CD4-positive, CD25-positive, alpha-beta regulatory T cell (primary cell): ENCODE measurements at regions not wholly inside any gene's neighbourhood (a gene's known extent, or its start where the extent isn't known, plus 50 kb on each side); places are given as distances from the start of the nearest gene placed in this dataset.

Source experiments
- ATAC-seq, 2 donors: fragments of 150-1000 bp; cut with Tn5 transposase; one replicate each; pipeline ENCODE4 v1.10.0; 2021; ENCODE audit warnings: low read depth in 2 of 2, moderate number of reproducible peaks in 2 of 2, moderate library complexity in 1 of 2
- DNase-seq, 3 donors: peaks; one replicate each; pipeline versions ENCODE4 v3.0.0 to v3.0.0-alpha.2; 2012 to 2022; ENCODE audit warnings: mixed read lengths in 1 of 3
- H3K27ac ChIP-seq: one replicate; pipeline ENCODE4 v1.7.0; 2013; ENCODE audit warnings: mild to moderate bottlenecking, low read length; ENCODE audit not compliant: insufficient read depth, poor library complexity, severe bottlenecking
- H3K27me3 ChIP-seq: one replicate; pipeline ENCODE4 v1.7.0; 2013; ENCODE audit warnings: low read length; ENCODE audit not compliant: control insufficient read depth, insufficient read depth
- H3K36me3 ChIP-seq: one replicate; pipeline ENCODE4 v1.7.0; 2013; ENCODE audit warnings: mild to moderate bottlenecking, low read length, moderate library complexity; ENCODE audit not compliant: control insufficient read depth, insufficient read depth
- H3K4me1 ChIP-seq: 2 replicates; pipeline ENCODE4 v1.7.0; 2013; ENCODE audit warnings: mild to moderate bottlenecking, low read length; ENCODE audit not compliant: insufficient read depth, control insufficient read depth, poor library complexity, severe bottlenecking
- H3K4me3 ChIP-seq: one replicate; pipeline ENCODE4 v1.7.0; 2013; ENCODE audit warnings: low read depth, mild to moderate bottlenecking, low read length, moderate library complexity
- H3K9me3 ChIP-seq, 2 experiments: 1 replicate in 1 of 2; 2 replicates in 1 of 2; pipeline ENCODE4 v1.7.0; 2013; ENCODE audit warnings: low read length in 2 of 2, mild to moderate bottlenecking in 1 of 2, moderate library complexity in 1 of 2; ENCODE audit not compliant: control insufficient read depth in 2 of 2
- H3K27ac Mint-ChIP-seq, 3 donors: one replicate each; pipeline ENCODE4 v1.8.0; 2020 to 2022; ENCODE audit warnings: mild to moderate bottlenecking in 3 of 3, mixed read lengths in 3 of 3, moderate library complexity in 2 of 3
- H3K27me3 Mint-ChIP-seq: one replicate; pipeline ENCODE4 v1.8.0; 2022; ENCODE audit warnings: mild to moderate bottlenecking, mixed read lengths
- H3K36me3 Mint-ChIP-seq: one replicate; pipeline ENCODE4 v1.8.0; 2020; ENCODE audit warnings: mixed read lengths
- H3K4me1 Mint-ChIP-seq, 4 donors: one replicate each; pipeline ENCODE4 v1.8.0; 2020 to 2022; ENCODE audit warnings: mixed read lengths in 4 of 4, mild to moderate bottlenecking in 1 of 4
- H3K4me3 Mint-ChIP-seq, 4 donors: one replicate each; pipeline ENCODE4 v1.8.0; 2020 to 2022; ENCODE audit warnings: mild to moderate bottlenecking in 4 of 4, mixed read lengths in 4 of 4, moderate library complexity in 3 of 4
- H3K9me3 Mint-ChIP-seq, 7 donors: one replicate each; pipeline ENCODE4 v1.8.0; 2020 to 2022; ENCODE audit warnings: mixed read lengths in 7 of 7, mild to moderate bottlenecking in 3 of 7, moderate library complexity in 2 of 7

DNA sequence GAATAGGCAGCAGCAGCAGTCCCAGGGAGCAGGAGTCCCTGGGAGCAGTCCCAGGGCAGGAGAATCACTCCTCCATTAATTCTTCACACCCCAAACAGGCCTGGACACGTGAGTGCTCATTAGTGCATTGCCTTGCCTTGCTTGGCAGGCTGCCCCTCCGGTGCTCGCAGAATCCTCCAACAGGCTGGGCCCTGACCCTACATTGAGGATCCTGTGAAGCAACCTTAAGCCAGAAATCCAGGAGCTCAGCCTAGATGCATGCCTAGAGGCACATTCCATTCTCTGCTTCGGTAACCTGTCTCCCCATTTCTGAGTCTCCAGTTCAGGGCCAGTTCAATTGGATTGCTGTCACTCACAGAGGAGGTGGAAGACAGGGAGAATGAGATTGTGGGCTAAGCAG lies 97.4 kb upstream of the LRATD1 start:
- Histone ChIP-seq H3K4me3 (no peak overlapping the region), H3K27ac (no peak overlapping the region), H3K9me3 (no peaks in the 10 kb centered on the region), H3K27me3 (no peaks in the 10 kb centered on the region), H3K4me1 (no peaks in the 10 kb centered on the region), H3K36me3 (no peaks in the 10 kb centered on the region)
- no peaks in the 10 kb centered on the region for H3K4me1 Mint-ChIP-seq
- H3K9me3 Mint-ChIP-seq, result peaks cover 0 to 9% (median 0%) of the 10 kb centered on the region in 7 donors
- DNase-seq (no peak), ATAC-seq (no peak)
- H3K36me3 Mint-ChIP-seq, result no peaks in the 10 kb centered on the region
- H3K27ac Mint-ChIP-seq, result no peak overlapping the region
- H3K4me3 Mint-ChIP-seq, result no peak overlapping the region
- no peaks in the 10 kb centered on the region for H3K27me3 Mint-ChIP-seq

DNA sequence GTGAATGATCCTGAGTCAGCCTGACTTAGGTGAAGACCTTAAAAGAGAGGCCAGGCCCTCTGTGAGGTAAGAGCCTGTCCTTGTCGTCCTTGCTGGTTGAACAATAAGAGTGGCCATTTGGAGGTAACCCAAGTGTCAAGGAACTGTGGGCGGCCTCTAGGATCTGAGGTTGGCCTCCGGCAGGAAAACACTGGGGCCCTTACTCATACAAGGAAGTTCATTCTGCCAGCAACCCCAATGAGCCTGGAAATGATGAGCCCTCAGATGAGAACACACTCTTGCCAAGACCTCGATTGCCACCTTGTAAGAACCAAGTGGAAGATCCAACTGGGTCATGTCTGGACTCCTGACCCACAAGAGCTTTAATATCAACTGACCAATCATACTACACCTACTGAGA lies 95.5 kb upstream of the LRATD1 start:
- H3K36me3 Mint-ChIP-seq, result no peaks in the 10 kb centered on the region
- no peak overlapping the region for H3K4me3 ChIP-seq
- no peak overlapping the region for H3K27ac ChIP-seq
- no peak overlapping the region for H3K27ac Mint-ChIP-seq
- H3K4me1 ChIP-seq, result no peaks in the 10 kb centered on the region
- DNase-seq (no peak), ATAC-seq (no peak)
- peaks cover 0 to 9% (median 0%) of the 10 kb centered on the region in 7 donors for H3K9me3 Mint-ChIP-seq
- H3K4me1 Mint-ChIP-seq, result no peaks in the 10 kb centered on the region
- no peaks in the 10 kb centered on the region for H3K27me3 ChIP-seq
- H3K4me3 Mint-ChIP-seq, result no peak overlapping the region
- H3K27me3 Mint-ChIP-seq, result no peaks in the 10 kb centered on the region
- H3K36me3 ChIP-seq, result no peaks in the 10 kb centered on the region
- H3K9me3 ChIP-seq, result no peaks in the 10 kb centered on the region

DNA sequence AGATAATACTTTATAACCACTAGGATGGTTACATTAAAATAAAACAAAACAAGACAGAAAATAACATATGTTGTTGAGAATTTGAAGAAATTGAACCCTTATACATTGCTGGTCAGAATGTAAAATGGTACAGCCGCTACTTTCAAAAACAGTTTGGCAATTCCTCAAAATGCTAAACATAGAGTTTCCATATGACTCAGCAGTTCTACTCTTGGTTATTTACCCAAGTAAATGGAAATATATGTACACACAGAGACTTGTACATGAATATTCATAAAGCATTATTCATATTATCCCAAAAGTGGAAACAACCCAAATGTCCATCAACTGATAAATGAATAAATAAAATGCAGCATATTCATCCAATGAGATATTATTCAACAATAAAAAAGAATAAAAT lies 92.5 kb upstream of the LRATD1 start:
- no peaks in the 10 kb centered on the region for H3K36me3 Mint-ChIP-seq
- no peak overlapping the region for H3K27ac Mint-ChIP-seq
- ATAC-seq (no peak), DNase-seq (no peak)
- Histone ChIP-seq H3K27ac (no peak overlapping the region), H3K4me3 (no peak overlapping the region), H3K27me3 (no peaks in the 10 kb centered on the region), H3K36me3 (no peaks in the 10 kb centered on the region), H3K9me3 (no peaks in the 10 kb centered on the region), H3K4me1 (no peaks in the 10 kb centered on the region)
- H3K9me3 Mint-ChIP-seq, result peaks cover 0 to 7% (median 3%) of the 10 kb centered on the region in 7 donors
- no peaks in the 10 kb centered on the region for H3K4me1 Mint-ChIP-seq
- no peak overlapping the region for H3K4me3 Mint-ChIP-seq
- no peaks in the 10 kb centered on the region for H3K27me3 Mint-ChIP-seq

DNA sequence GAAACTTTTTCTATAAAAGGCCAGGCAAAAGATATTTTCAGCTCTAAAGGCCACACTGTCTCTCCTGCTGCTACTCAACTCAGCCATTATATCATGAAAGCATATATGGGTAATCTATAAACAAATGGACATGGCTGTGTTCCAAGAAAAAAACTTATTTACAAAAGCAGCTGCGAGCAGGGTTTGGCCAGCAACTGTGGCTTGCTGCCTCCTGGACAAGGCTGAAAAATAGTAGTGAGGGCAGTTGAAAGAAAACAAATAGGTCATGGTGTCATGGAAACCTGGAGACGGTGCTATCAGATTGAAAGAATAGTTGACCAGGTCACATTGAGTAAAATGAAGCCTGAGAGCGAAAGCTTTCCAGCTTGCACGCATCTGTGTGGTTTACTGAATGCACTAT lies 89.2 kb upstream of the LRATD1 start:
- H3K27ac ChIP-seq, result no peak overlapping the region
- Mint-ChIP-seq H3K27ac (no peak overlapping the region), H3K9me3 (peaks cover 0 to 4% (median 1%) of the 10 kb centered on the region in 7 donors), H3K27me3 (no peaks in the 10 kb centered on the region), H3K36me3 (no peaks in the 10 kb centered on the region), H3K4me3 (no peak overlapping the region), H3K4me1 (no peaks in the 10 kb centered on the region)
- no peaks in the 10 kb centered on the region for H3K36me3 ChIP-seq
- H3K4me3 ChIP-seq, result no peak overlapping the region
- ATAC-seq (no peak), DNase-seq (no peak)
- no peaks in the 10 kb centered on the region for H3K27me3 ChIP-seq
- H3K9me3 ChIP-seq, result no peaks in the 10 kb centered on the region
- no peaks in the 10 kb centered on the region for H3K4me1 ChIP-seq

DNA sequence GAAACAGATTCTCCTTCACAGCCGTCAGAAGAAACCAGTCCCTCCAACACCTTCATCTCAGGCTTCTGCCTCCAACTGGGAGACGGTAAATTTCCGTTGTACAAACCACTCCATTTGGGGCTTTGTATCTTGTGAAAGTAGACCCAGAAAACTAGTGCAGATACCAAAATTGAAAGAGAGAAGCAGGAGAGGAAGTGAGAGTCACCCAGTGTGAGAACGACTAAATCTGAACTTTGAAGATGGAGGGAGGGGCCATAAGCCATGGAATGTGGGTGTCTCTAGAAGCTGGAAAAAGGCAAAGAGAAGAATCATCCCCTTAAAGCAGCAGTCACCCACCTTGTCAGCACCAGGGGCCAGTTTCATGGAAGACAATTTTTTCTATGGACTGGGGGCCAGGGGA lies 88.3 kb upstream of the LRATD1 start:
- H3K36me3 Mint-ChIP-seq, result no peaks in the 10 kb centered on the region
- no peak for ATAC-seq
- Histone ChIP-seq H3K9me3 (no peaks in the 10 kb centered on the region), H3K36me3 (no peaks in the 10 kb centered on the region), H3K4me1 (no peaks in the 10 kb centered on the region), H3K27ac (no peak overlapping the region), H3K4me3 (no peak overlapping the region), H3K27me3 (no peaks in the 10 kb centered on the region)
- H3K4me1 Mint-ChIP-seq, result no peaks in the 10 kb centered on the region
- H3K4me3 Mint-ChIP-seq, result no peak overlapping the region
- peaks cover 0 to 4% (median 1%) of the 10 kb centered on the region in 7 donors for H3K9me3 Mint-ChIP-seq
- H3K27me3 Mint-ChIP-seq, result no peaks in the 10 kb centered on the region
- H3K27ac Mint-ChIP-seq, result peak overlapping the region in 1 of 3 donors; percentile 57
- DNase-seq, result no peak

DNA sequence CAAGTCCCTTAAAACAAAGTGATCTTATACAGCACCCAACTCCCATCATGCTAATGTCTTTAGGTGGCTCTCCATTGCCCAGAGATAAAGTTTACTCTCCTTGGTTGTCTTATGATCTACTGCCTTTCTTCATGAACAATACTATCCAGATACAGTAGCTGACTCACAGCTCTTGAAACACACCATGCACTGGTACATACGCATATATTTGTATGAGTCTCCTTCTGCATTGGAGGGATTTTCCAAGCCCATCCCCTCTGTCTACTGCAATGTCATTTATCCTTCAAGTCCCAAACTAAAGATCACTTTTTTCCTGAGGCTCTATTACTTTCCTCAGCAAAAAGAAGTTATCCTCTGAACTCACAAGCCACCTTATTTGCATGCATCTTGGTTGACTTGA lies 84.7 kb upstream of the LRATD1 start:
- Histone ChIP-seq H3K4me3 (no peak overlapping the region), H3K27me3 (no peaks in the 10 kb centered on the region), H3K36me3 (no peaks in the 10 kb centered on the region), H3K9me3 (no peaks in the 10 kb centered on the region), H3K4me1 (no peaks in the 10 kb centered on the region), H3K27ac (no peak overlapping the region)
- peaks cover 0 to 5% (median 0%) of the 10 kb centered on the region in 7 donors for H3K9me3 Mint-ChIP-seq
- no peak for DNase-seq
- H3K36me3 Mint-ChIP-seq, result no peaks in the 10 kb centered on the region
- no peaks in the 10 kb centered on the region for H3K27me3 Mint-ChIP-seq
- no peak overlapping the region for H3K27ac Mint-ChIP-seq
- H3K4me1 Mint-ChIP-seq, result no peaks in the 10 kb centered on the region
- ATAC-seq, result no peak
- no peak overlapping the region for H3K4me3 Mint-ChIP-seq

DNA sequence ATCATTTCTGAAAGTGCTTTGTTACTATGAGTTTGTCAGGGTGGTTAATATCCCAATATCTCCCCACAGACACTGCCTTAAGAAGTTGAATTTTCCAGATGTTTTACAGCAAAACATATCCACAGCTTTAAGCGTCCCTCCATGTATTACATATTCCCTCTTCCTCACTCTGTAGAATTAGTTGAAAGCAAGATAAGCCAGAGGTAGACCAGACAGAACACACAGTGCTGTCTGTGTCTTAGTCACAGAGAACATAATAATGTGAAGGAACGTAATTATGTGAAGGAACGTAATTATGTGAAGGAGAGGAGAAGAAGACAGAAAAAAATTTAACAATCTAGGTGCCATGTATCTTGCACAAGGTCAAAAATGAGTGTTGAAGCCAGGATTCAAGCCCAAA lies 81.9 kb upstream of the LRATD1 start:
- Mint-ChIP-seq H3K36me3 (no peaks in the 10 kb centered on the region), H3K27me3 (no peaks in the 10 kb centered on the region), H3K27ac (no peak overlapping the region)

DNA sequence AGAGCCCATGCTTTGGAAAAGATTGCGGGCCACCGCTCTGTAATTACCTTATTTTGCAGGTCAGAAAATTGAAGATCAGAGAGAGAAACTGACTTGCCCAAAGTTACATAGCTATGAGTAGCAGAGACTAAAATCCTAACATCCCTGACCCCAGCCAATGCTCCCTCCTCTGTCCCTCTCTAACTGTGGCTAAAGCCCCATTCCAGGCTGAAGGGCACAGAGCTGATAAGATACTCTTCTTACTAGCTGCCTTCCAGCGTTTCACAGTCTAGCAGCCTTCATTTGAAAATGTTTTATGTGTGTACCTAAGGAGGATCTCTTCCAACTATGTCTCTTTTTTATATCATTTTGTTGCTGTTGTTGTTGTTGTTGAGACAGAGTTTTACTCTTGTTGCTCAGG lies 81.4 kb upstream of the LRATD1 start:
- H3K4me3 ChIP-seq, result no peak overlapping the region
- Mint-ChIP-seq H3K27me3 (no peaks in the 10 kb centered on the region), H3K4me1 (no peaks in the 10 kb centered on the region), H3K36me3 (no peaks in the 10 kb centered on the region), H3K4me3 (peak overlapping the region in 1 of 4 donors; percentile 66), H3K27ac (no peak overlapping the region), H3K9me3 (peaks cover 0 to 4% (median 0%) of the 10 kb centered on the region in 7 donors)
- ATAC-seq, result no peak
- H3K27ac ChIP-seq, result no peak overlapping the region
- no peaks in the 10 kb centered on the region for H3K4me1 ChIP-seq
- no peaks in the 10 kb centered on the region for H3K9me3 ChIP-seq
- no peak for DNase-seq
- no peaks in the 10 kb centered on the region for H3K27me3 ChIP-seq
- no peaks in the 10 kb centered on the region for H3K36me3 ChIP-seq

More for the DNA sequence above, 81.9 kb upstream of the LRATD1 start:
- peaks cover 0 to 4% (median 0%) of the 10 kb centered on the region in 7 donors for H3K9me3 Mint-ChIP-seq
- H3K27ac ChIP-seq, result no peak overlapping the region
- H3K27me3 ChIP-seq, result no peaks in the 10 kb centered on the region
- H3K4me1 ChIP-seq, result no peaks in the 10 kb centered on the region
- H3K4me3 ChIP-seq, result no peak overlapping the region
- H3K9me3 ChIP-seq, result no peaks in the 10 kb centered on the region
- H3K4me3 Mint-ChIP-seq, result no peak overlapping the region
- no peak for DNase-seq
- no peaks in the 10 kb centered on the region for H3K36me3 ChIP-seq
- no peaks in the 10 kb centered on the region for H3K4me1 Mint-ChIP-seq
- ATAC-seq, result no peak
